GM18867 (cell line): ENCODE measurements at regions not wholly inside any gene's neighbourhood (a gene's known extent, or its start where the extent isn't known, plus 50 kb on each side); places are given as distances from the start of the nearest gene placed in this dataset.

Source experiments
- ATAC-seq: cut with Tn5 transposase; IDR thresholded peaks from one replicate; pipeline ENCODE4 v1.9.1; 2021; ENCODE audit warnings: mild to moderate bottlenecking, moderate library complexity; ENCODE audit not compliant: unreplicated experiment

DNA sequence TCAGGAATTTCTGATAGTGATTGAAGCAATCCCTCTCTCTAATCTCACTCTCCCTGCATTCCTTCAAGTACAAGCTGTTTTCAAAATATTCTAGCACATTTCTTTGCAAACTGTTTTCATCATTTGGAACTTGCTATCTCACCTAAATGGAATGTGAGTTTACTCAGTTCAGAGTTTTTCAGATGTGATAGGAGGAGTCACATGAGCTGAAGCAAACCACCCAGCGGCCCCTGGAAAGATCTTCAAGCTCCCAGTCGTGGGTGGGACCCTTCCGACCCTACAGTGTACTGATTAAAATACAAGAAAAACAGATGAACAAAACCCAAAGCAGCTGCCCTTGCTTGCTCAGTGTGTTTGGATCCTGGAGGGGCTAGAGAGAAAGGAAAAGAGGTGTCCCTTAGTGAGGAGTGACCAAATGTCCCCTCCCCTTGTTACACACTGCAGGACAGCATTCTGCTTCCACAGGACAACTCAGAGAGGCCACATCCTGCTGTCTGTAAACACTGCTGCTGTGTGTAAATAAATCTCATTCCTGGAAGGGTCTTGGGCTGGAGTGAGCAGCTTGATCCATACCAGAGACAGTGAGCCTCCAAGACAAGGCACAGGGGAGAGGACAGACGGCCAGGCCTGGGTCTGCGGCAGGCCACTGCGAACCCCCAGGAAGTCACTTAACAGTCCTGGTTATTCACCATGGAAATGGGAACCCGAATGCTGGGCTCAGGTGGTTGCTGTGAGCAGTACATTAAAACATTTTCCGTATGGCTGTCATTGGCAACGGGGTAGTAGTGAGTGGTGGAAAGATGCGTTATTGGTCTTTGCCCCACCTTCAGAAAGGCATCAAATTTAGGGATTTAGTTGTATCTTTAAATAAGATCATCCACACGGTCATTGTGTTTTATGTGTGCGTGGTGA, 229.2 kb downstream of the RHOU start:
- ATAC-seq = no peak

DNA sequence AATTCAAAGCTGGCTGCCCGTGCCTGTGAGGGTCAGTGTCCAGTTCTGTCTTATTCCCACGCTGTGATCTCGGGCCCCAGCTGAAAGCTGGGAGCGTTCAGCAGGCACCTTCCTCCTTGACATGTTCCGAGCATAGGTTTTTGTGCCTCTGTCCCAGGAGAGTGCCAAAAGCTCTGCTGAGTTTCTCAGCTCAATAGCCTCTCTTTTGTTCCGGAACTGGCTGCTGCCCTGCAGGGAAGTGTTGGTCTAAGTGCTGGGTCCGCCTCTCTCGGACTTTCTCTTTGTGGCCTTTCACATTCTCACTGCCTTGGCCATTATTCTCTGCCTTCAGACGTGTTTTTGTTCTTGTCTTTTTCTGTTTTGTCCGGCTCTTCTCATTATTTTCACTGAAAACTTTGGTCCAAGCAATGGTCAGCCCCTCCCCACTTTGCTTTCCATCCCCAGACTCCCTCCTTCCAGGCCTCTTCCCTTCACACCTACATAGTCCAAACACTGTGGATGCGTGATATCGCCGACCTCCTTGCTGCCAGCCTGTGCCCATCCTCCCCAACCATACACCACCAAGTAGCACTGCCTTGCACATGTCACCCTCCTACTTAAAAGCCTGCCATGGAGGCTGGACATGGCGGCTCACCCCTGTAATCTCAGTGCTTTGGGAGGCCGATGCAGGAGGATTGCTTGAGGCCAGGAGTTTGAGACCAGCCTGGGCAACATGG, 233.8 kb downstream of the RHOU start:
- ATAC-seq = no peak

DNA sequence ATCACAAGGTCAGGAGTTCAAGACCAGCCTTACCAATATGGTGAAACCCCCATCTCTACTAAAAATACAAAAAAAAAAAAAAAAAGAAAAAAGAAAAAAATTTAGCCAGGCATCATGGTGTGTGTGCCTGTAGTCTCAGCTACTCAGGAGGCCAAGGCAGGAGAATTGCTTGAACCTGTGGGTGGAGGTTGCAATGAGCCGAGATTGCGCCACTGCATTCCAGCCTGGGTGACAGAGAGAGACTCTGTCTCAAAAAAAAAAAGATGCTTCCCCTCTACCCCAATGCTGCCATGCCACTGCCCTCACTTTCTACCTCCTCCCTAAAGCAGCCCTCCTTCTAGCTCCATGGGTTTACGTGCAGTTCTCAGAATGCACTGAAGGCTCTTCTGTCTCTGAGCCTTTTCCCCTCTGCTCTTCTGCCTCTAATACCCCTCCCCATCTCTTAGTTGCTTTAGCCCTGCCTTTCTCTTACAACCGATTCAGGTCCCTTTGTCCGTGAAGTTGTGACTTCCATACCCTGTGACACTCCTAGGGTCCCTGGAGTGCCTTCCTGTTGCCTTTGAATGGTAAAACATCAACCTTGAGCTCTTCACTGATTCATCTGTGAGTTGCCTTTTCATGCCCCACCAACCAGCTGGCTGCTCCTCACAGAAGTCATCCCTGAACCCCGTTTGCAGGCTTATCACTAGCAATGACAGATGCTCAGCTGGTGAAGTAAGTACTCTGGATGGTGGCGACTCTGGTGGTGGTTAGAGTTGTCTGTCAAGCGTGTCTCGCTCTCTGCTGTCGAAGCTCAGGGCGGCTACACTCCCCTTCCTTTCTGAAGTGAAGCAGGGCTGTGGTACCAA, 234.9 kb downstream of the RHOU start:
- ATAC-seq = no peak

DNA sequence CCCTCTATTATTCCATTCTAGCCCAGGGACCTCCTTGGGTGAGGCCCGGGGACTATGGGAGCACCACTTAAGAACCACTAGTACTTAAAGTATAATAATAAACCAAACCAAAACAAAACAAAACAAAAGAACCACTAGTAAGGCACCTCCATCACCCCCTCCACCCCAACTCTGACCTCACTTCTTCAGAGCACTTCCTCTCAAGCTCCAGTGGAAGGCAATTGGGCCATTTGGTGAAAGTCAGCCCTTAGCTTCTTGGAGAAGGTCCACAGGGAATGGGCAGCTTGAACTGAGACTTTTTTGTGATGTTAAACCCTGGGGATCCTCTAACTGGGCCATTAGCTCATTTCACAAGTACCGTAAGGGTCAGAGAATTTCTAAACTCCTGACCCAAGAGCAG, 237.3 kb downstream of the RHOU start:
- no peak for ATAC-seq

DNA sequence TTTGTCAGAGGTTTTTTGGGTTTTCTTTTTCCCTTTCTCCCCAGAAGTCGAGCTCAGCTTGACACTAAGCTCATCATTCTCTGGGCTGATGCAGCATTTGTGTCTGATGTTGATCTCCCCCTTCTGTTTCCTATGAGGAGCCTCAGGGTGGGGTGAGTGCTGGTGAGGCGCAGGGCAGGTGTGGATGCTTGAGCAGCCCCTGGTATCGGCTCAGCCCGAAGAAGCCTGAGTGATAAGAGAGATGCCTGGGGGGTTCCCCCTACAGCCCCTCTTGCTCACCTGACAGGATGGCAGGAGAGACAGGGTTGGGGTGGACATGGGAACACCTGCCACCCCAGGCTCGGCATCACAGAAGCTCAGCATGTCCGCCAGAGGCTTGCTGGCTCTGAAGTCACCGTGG, 239.0 kb downstream of the RHOU start:
- no peak for ATAC-seq

DNA sequence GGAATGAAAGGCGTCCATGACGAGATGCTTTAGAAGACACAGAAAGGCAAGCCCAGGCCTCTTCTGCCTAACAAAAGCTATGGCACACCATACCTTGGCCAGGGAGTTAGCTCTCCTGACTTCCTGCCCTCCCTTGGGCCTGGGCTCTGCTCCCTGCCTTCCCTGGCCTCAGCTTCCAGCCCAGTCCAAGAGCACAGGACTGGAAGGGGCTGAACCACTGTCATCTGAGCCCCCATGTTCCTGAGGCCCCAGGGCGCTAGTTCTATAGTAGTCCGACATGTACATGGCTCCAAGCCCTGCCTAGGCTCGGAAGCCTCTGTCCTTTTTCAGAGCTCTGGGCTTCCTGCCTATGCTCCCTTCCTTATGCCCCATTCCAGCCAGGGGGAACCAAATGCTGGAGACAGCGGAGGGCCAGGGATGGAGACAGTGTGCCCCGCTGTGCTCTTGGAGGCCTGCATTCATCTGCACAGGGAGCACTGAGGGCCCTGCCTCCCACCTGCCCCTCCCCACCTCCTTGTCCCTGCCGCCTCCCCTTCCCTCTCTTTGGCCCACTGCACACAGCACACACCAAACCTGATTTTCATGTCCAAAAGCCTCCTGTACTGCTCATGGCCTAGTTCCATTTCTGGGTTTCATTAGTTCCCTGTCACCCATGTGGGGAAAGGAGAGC, 240.1 kb downstream of the RHOU start:
- no peak for ATAC-seq

DNA sequence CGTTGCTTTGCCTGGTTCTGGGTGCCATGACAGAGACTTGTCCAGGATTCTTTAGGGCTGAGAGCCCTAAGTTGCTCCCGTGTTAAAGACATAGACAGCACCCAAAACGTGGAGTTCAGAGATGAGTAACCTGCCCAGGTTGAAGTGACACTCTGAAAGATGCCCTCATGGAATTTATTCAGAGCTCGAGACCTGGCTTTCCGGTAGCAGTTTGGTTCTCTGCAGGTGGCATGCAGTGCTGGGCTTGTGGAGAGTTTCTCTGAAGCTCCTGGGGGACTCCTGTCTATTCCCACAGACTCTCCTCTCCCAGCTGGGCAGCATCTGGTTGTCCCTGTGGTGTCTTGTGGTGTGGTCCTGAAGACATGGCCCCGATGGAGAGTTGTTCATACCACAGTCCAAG, 241.0 kb downstream of the RHOU start:
- no peak for ATAC-seq

DNA sequence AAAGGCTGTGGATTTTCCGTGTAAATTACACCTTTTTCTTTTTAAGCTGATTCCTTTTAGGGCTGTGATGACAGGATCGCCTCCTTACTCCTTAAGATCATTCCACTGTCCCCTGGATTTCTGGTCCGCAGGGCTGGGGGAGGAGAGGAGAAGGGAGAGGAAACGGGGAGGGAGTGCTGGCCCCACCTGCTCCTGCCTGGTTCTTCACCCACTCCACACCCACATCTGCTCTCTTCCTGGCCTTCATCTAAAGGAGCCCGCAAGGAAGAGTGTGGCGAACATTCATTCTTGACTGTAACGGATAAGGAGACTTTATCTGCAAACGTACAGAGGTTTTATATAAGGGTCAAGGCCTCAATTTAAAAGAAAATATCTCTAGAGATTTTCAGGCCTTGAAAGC, 242.0 kb downstream of the RHOU start:
- no peak for ATAC-seq

DNA sequence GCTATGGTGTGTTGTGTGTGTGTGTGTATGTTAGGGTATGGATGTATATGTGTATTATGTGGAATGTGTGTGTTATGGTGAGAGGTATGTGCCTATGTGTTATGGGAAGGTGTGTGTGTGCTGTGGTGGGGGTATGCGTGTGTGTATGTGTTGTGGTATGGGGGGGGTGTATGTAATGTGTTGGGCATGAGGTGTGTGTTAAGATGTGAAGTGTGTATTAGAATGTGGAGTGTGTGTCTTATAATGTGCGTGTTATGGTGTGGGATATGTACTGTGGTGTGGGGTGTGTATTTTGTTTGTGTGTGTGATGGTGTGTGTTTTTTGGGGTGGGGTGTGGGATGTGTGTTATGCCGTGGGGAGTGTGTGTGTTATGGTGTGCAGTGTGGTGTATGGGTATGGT, 242.5 kb downstream of the RHOU start:
- no peak for ATAC-seq

DNA sequence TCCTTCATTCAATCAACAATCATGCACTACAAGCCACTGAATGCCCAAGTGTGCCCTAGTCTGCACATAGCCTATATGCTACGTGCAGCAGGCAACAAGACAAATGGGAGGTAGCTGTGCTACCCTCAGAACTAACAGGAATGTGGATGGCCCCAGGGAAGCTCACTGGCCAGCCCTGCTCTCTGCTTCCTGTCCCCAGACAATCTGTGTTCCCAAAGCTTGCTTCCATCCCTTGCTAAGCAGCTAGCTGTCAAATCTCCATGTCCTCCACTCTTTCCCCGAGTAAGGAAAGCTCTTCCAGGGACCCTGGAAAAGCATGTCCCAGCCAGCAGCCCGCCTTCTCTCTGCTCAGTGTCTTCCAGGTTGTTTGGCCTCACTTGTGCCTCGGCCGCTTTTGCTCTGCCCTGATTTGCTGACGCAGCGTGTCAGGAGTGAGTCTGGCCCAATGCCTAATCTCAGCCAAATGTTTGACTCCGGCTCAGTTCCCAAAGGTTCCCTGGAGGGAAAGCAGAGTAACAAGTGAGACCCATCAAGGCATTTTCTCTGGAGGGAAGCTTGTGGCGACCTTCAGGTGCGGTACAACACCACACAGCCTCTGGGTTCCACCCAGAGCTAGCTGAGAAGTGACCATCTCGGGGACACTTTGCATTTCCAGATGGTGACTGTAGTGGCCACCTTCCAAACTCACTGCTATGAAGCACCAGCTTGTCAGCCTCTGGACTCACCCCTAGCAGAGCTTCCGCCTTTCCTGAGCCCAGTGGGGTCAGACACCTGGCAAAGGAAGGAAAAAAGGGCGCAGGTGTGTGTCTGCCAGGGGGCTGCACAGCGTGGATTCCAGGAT, 243.4 kb downstream of the RHOU start:
- no peak for ATAC-seq

DNA sequence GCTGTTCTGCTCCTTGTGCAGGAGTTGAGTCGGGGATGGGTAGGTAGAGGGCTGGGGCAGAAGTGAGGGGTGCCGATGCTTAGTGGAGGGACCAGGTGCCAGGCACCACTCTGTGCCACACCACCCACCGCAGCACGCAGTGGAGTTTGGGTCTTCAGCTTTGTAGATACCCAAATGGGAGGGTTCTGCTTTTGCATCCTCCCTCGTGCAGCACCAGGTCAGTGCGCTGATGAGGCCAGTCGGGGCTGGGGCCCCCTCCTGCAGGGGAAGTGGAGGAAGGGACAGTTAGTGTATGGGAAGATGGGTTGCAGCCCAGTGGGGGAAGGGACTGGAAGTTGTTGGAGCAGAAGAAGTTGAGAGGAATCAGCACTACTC, 244.0 kb downstream of the RHOU start:
- no peak for ATAC-seq

DNA sequence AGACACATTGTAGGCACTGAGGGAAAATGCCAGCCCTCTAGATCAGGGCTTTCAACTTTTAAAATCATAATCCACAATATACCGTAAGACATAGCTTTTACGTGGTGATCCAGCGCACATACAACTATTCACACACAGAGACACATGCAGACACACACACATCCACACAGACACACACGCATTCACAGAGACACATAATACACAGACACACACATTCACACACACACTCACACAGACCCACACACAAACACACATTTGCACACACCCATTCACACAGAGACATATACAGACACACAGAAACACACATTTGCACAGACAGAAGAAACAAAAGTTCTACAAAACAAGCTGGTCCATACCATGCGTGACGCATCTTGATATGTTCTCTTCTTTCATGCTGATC, 244.5 kb downstream of the RHOU start:
- ATAC-seq = no peak

DNA sequence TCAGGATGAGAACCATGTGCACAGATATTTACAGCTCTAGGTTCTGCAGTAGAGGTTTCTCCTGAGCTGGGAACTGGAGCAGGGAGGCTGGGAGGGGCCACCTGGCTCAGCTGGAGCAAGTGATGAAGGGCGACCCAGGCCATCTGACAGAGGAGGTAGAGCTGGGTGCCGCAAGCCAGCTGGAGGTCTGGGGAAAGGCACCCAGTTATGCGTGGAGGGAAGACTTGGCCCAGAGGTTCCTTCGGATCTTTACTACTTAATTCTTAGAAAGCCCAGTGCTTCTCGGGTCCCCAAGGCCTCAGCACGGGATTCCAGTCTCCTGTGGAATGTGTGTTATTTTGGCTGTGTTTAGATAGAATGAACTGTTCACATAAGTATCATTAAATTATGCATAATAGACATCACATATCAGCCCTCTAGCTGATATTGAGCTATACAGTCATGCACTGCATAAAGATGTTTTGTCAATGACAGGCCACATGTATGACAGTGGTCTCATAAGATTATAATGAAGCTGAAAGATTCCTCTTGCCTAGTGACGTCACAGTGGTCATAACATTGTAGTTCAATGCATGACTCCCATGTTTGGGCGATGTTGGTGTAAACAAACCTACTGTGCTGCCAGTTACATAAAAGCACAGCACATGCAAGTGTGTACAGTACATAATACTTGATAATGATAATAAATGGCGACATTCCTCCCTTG, 245.1 kb downstream of the RHOU start:
- ATAC-seq = no peak

DNA sequence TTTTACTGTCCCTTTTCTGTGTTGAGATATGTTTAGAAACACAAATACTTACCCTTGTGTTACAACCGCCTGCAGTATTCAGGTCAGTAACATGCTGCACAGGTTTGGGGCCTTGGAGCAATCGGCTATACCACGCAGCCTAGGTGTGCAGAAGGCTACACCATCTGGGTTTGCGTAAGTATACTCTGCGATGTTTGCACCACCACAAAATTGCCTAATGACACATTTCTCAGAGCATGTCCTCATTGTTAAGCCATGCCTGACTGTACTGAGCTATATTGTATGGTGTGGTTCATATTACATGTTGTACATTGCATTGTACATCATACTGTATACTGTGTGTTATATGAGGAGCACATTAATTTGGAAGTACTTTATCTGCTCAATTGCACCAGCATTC, 247.4 kb downstream of the RHOU start:
- ATAC-seq = no peak

DNA sequence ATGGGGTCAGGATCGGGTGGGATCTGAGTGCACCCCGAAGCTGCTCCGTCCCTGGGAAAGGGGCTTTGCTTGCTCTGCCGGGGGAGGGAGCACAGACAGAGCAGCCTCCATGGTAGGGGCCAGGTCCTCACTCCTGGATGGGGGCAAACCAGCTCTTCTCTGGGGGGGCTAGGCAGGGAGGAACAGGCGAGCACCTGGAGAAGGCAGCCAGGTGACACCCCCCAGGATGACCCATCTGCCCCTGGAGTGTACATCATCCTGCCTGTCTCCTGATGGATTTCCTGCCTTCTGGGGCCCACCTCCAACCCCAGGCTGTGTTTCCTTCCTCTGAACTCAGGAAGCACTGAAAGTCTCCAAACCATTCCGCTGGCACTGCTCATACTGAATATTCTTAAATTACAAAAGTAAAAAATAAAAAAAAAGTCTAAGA, 248.0 kb downstream of the RHOU start:
- no peak for ATAC-seq

DNA sequence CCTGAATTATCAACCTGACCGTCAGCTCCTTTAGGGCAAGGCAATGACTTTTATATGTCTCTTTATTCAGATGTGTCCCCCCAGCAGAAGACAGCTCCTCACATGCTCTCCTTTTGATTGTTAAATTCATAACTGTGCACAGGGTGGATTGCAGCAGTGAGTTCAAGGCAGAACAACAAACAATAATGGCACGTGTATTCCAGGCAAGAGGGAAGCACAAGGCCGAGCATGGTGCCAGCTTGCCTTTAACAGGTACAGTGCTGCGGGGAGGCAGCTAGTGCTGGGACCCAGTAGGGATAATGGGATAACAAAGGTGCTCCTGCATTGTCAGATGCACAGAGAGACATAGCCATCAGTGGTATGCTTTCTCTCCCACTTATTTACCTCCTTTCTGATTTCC, 248.4 kb downstream of the RHOU start:
- no peak for ATAC-seq

DNA sequence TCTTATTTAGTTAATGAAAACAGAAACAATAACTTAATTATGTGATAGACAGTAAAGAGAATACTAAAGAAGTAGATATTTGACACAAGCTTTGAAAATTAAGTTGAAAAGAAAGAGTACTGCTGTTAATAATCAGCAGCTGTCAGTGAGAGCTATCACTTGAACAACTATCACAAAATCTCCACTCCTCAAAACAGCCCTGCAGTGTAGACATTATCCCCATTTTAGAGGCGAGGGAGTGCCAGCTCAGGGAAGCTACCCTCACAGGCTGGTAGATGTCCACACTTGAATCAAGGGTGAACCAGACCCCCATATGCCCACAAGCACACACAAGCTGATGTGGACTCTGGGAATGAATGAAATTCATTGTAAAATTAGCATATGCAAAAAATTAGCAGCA, 248.8 kb downstream of the RHOU start:
- no peak for ATAC-seq

DNA sequence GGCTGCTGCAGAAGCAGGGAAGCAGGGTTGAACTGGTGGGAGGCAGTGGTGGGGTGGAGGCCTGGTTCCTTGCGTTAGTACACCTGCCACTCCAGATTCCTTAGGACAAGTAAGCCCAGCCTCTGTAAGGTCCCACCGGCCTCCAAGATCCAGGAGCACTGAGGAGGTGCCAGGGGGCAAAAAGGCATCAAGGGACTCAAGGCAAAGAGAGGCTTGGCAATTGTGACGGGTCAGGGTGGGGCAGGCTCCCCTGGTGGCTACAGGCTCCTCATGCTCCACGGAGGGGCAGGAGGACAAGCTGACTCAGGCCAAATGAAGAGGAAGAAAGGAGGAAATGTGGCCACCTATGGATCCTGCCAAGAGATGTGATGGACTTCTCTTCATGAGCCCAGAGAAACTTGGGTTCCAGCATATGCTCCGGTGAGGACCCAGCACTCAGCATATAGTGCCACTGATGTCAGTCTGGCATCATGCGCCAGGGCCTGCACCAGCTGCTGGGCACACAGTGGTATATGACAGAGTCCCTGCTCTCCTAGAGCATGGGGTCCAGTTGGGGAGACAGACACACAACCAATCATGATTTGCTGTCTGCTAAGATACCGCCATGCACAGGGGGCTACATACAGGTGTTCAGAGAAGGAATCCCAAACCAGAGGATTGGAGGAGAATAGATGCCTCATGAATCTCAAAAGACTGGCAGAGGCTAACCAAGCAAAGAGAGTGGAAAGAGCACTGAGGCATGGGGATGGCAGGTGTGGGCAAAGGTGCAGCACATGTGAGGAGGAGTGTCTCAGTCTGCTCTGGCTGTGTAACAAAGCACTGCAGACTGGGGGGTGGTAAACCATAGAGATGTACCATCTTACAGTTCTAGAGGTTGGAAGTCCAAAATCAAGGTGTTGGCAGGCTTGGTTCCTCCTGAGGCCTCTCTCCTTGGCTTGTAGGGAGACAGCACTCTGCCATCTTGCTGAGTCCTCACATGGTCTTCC, 249.7 kb downstream of the RHOU start:
- no peak for ATAC-seq
